ENCODE measurements at regions not wholly inside any gene's neighbourhood (a gene's known extent, or its start where the extent isn't known, plus 50 kb on each side); places are given as distances from the start of the nearest gene placed in this dataset.

- TF ChIP-seq CTCF (IDR thresholded peaks at IDR 0.05) (no peak), EP300 (IDR thresholded peaks at IDR 0.05; ENCODE audit: low read depth) (no peak)
These were observed 571.0 kb upstream of the NOX3 start for GRCh38 chr6:156026486-156027247.
